Endothelial cell of umbilical vein (primary cell): ENCODE measurements at regions not wholly inside any gene's neighbourhood (a gene's known extent, or its start where the extent isn't known, plus 50 kb on each side); places are given as distances from the start of the nearest gene placed in this dataset.
"Not testable (repeated sequence)": the region's sequence is repeated elsewhere in the genome, so short reads cannot be mapped to it uniquely, and the experiment has no call there.

Experiments
- BruUV-seq: library from RNA; stranded (reverse); fragments of 400-500 nt; replicated peaks from 2 replicates; lab custom pipeline; 2021; lab: Mats Ljungman, UMichigan
- CTCF ChIA-PET: fragments of 300-600, 350-600 bp; sonication (Branson Sonifier 250); formaldehyde crosslinking; loops from one replicate; lab custom pipeline; 2021; ENCODE audit warnings: antibody characterized with exemption, inconsistent platforms; lab: Charles Lee
- POLR2A ChIA-PET: fragments of 300-600, 350-600 bp; sonication (Branson Sonifier 250); formaldehyde crosslinking; loops from one replicate; lab custom pipeline; 2021; ENCODE audit warnings: antibody characterized with exemption, inconsistent platforms; lab: Charles Lee
- DNase-seq: peaks from one replicate; pipeline ENCODE4 v3.0.0-alpha.2; 2011; ENCODE audit warnings: low read depth, low spot score
- FAIRE-seq: peaks from 2 replicates; lab custom pipeline; 2011; peaks lifted over from hg19 to GRCh38; lab: Jason Lieb, UNC
- H2AFZ ChIP-seq: 2 replicates; pipeline ENCODE4 v1.6.0; 2012; ENCODE audit warnings: low read depth, low read length, control low read depth, inconsistent platforms
- H3K27ac ChIP-seq: 2 replicates; pipeline ENCODE4 v1.5.1; 2011; ENCODE audit warnings: low read depth, mild to moderate bottlenecking, control low read depth, low read length, moderate library complexity; ENCODE audit not compliant: insufficient read depth
- H3K27me3 ChIP-seq, 2 experiments: 2 replicates each; pipeline versions ENCODE4 v1.6.0 to v1.6.1; 2011; ENCODE audit warnings: low read length in 2 of 2, mixed read lengths in 1 of 2; ENCODE audit not compliant: control insufficient read depth in 2 of 2, insufficient read depth in 2 of 2
- H3K36me3 ChIP-seq, 2 experiments: 2 replicates in 1 of 2; 3 replicates in 1 of 2; pipeline ENCODE4 v1.5.1; 2011; ENCODE audit warnings: low read length in 2 of 2, mild to moderate bottlenecking in 1 of 2, moderate library complexity in 1 of 2; ENCODE audit not compliant: control insufficient read depth in 2 of 2, insufficient read depth in 2 of 2; ENCODE audit errors: extremely low read depth in 1 of 2
- H3K4me1 ChIP-seq: 3 replicates; pipeline ENCODE4 v1.5.1; 2011; ENCODE audit warnings: mild to moderate bottlenecking, low read length; ENCODE audit not compliant: control insufficient read depth, insufficient read depth; ENCODE audit errors: extremely low read depth
- H3K4me2 ChIP-seq: 2 replicates; pipeline ENCODE4 v1.6.1; 2011; ENCODE audit warnings: low read length, control low read depth, mixed read lengths; ENCODE audit not compliant: insufficient read depth
- H3K4me3 ChIP-seq, 3 experiments: fragments of 200-600 bp in 1 of 3; sonication (generic), shearing (Covaris generic) in 1 of 3; replicated peaks in 1 of 3; 2 replicates each; pipeline ENCODE4 v1.5.1; 2011 to 2016; ENCODE audit warnings: control low read depth in 3 of 3, low read length in 3 of 3, mild to moderate bottlenecking in 2 of 3, inconsistent platforms in 1 of 3, low read depth in 1 of 3, moderate library complexity in 1 of 3; ENCODE audit not compliant: insufficient read depth in 1 of 3
- H3K79me2 ChIP-seq: 2 replicates; pipeline ENCODE4 v1.6.0; 2012; ENCODE audit warnings: low read length, inconsistent platforms; ENCODE audit not compliant: control insufficient read depth, insufficient read depth
- H3K9ac ChIP-seq: replicated peaks from 2 replicates; pipeline ENCODE3; 2011; ENCODE audit warnings: low read length, control low read depth; ENCODE audit not compliant: insufficient read depth; ENCODE audit errors: extremely low read depth
- H3K9me1 ChIP-seq: replicated peaks from 3 replicates; pipeline ENCODE4 v1.6.0; 2011; ENCODE audit warnings: mild to moderate bottlenecking, low read length; ENCODE audit not compliant: control insufficient read depth, insufficient read depth; ENCODE audit errors: extremely low read depth
- H3K9me3 ChIP-seq: replicated peaks from 2 replicates; pipeline ENCODE4 v1.5.1; 2012; ENCODE audit warnings: low read length, inconsistent platforms; ENCODE audit not compliant: control insufficient read depth, insufficient read depth
- H4K20me1 ChIP-seq: replicated peaks from 2 replicates; pipeline ENCODE3; 2011; ENCODE audit warnings: mild to moderate bottlenecking, low read length; ENCODE audit not compliant: control insufficient read depth, insufficient read depth; ENCODE audit errors: extremely low read depth
- CTCF ChIP-seq, 2 donors: IDR thresholded peaks; 1 replicate in 1 of 2; 2 replicates in 1 of 2; pipeline ENCODE4 v1.5.1; 2011; ENCODE audit warnings: low read length in 2 of 2, mild to moderate bottlenecking in 2 of 2, moderate library complexity in 2 of 2, control low read depth in 1 of 2, inconsistent platforms in 1 of 2, low read depth in 1 of 2; ENCODE audit not compliant: insufficient read depth in 1 of 2; ENCODE audit errors: extremely low read depth in 1 of 2
- EZH2 ChIP-seq: IDR thresholded peaks from 2 replicates; pipeline ENCODE4 v1.6.1; 2012; ENCODE audit warnings: borderline replicate concordance, low read depth, mild to moderate bottlenecking, moderate library complexity, low read length, inconsistent platforms; ENCODE audit not compliant: severe bottlenecking
- FOS ChIP-seq: IDR thresholded peaks from 2 replicates; pipeline ENCODE4 v1.6.1; 2011; ENCODE audit warnings: mild to moderate bottlenecking, low read length, moderate library complexity, borderline replicate concordance; ENCODE audit not compliant: insufficient read depth
- GATA2 ChIP-seq: IDR thresholded peaks from 2 replicates; pipeline ENCODE4 v1.7.0; 2011; ENCODE audit warnings: low read depth, mild to moderate bottlenecking, moderate library complexity, mixed read lengths, low read length; ENCODE audit not compliant: insufficient read length, insufficient read depth
- JUN ChIP-seq: IDR thresholded peaks from 2 replicates; pipeline ENCODE4 v1.6.1; 2011; ENCODE audit warnings: borderline replicate concordance, low read depth; ENCODE audit not compliant: insufficient read length, insufficient read depth
- MAX ChIP-seq: IDR thresholded peaks from 2 replicates; pipeline ENCODE4 v1.6.1; 2011; ENCODE audit not compliant: insufficient read depth, insufficient read length
- MYC ChIP-seq: IDR thresholded peaks from one replicate; pipeline ENCODE4 v1.6.1; 2011; ENCODE audit warnings: mild to moderate bottlenecking, low read depth, low read length
- POLR2A ChIP-seq: IDR thresholded peaks from 2 replicates; pipeline ENCODE4 v1.6.1; 2012; ENCODE audit warnings: low read depth, mild to moderate bottlenecking, control low read depth, low read length
- POLR2AphosphoS5 ChIP-seq: IDR thresholded peaks from 2 replicates; pipeline ENCODE4 v1.6.1; 2012; ENCODE audit warnings: low read depth, mild to moderate bottlenecking, control low read depth, low read length, moderate library complexity; ENCODE audit not compliant: insufficient read depth
- dilution Hi-C: fragments of 300-500 bp; cut with MboI; formaldehyde crosslinking; loops from one replicate; pipeline ENCODE4 v1.15.0; 2019; ENCODE audit warnings: low sequenced_read_pairs; ENCODE audit not compliant: extremely low pct_ligation_motif_present
- intact Hi-C: fragments of 100-400 bp; cut with micrococcal nuclease; formaldehyde crosslinking; loops from one replicate; pipeline ENCODE4 v1.10.0; 2022

GRCh38 chr19:34871911-34872310 is 54.8 kb upstream of the ZNF30 start:
- FAIRE-seq, intact Hi-C loops, H3K4me3 ChIP-seq, H3K9ac ChIP-seq, H3K27me3 ChIP-seq, BruUV-seq, H2AFZ ChIP-seq, H3K4me1 ChIP-seq, dilution Hi-C loops, H3K79me2 ChIP-seq, H3K9me3 ChIP-seq, H3K9me1 ChIP-seq, H4K20me1 ChIP-seq, CTCF ChIA-PET, DNase-seq, H3K4me2 ChIP-seq, POLR2A ChIA-PET, H3K36me3 ChIP-seq, H3K27ac ChIP-seq: not testable (repeated sequence)

GRCh38 chr19:34867631-34868030 is 59.1 kb upstream of the ZNF30 start:
- no peak for DNase-seq
- H4K20me1 ChIP-seq, result no peaks in the 10 kb centered on the region
- POLR2A ChIA-PET, result no interaction called here
- H3K36me3 ChIP-seq, result no peaks in the 10 kb centered on the region
- no peak for FAIRE-seq
- H3K9me1 ChIP-seq, result no peaks in the 10 kb centered on the region
- H3K4me3 ChIP-seq, result no peak overlapping the region
- H3K79me2 ChIP-seq, result no peaks in the 10 kb centered on the region
- CTCF ChIA-PET, result interaction anchor here (1.6 kb wide), 1 partner anchor 15 kb away, joined by 3 read pairs; no protein-coding TSS in a partner anchor
- H3K4me1 ChIP-seq, result no peaks in the 10 kb centered on the region
- no peaks in the 10 kb centered on the region for H3K27me3 ChIP-seq
- TF ChIP-seq GATA2, result no peak
- no peak for TF ChIP-seq JUN
- TF ChIP-seq POLR2A, result no peak
- no peak for TF ChIP-seq CTCF (IDR thresholded peaks at IDR 0.05; ENCODE audit: extremely low read depth in 1 of 2, insufficient read depth in 1 of 2, low read depth in 1 of 2, low read length in 2 of 2)
- no peak for TF ChIP-seq POLR2AphosphoS5
- TF ChIP-seq MAX, result no peak
- no peak for TF ChIP-seq EZH2
- TF ChIP-seq MYC, result no peak
- no peak for TF ChIP-seq FOS
- H2AFZ ChIP-seq, result no peak overlapping the region
- dilution Hi-C loops (no loop called here), intact Hi-C loops (no loop called here)
- H3K9ac ChIP-seq, result no peak overlapping the region
- no TSS peak for BruUV-seq
- no peak overlapping the region for H3K27ac ChIP-seq
- no peak overlapping the region for H3K4me2 ChIP-seq
- no peaks in the 10 kb centered on the region for H3K9me3 ChIP-seq

GRCh38 chr19:34865225-34865624 is 61.5 kb upstream of the ZNF30 start:
- CTCF ChIA-PET, H3K9me1 ChIP-seq, H3K36me3 ChIP-seq, H4K20me1 ChIP-seq, H3K4me1 ChIP-seq, intact Hi-C loops, BruUV-seq, H3K27me3 ChIP-seq, H3K4me3 ChIP-seq, dilution Hi-C loops, H3K9ac ChIP-seq, H3K9me3 ChIP-seq, POLR2A ChIA-PET, H2AFZ ChIP-seq, H3K27ac ChIP-seq, H3K4me2 ChIP-seq, FAIRE-seq, DNase-seq, H3K79me2 ChIP-seq: not testable (repeated sequence)
